ENCODE measurements at regions not wholly inside any gene's neighbourhood (a gene's known extent, or its start where the extent isn't known, plus 50 kb on each side); places are given as distances from the start of the nearest gene placed in this dataset.

- Histone ChIP-seq H3K9me3 (replicated peaks; ENCODE audit: control insufficient read depth, insufficient read depth, low read length) (no peaks in the 10 kb centered on the region), H3K36me3 (ENCODE audit: control insufficient read depth in 2 of 2, insufficient read depth in 2 of 2, low read length in 1 of 2) (no peaks in the 10 kb centered on the region), H3K79me2 (ENCODE audit: control insufficient read depth, insufficient read depth, low read length) (no peaks in the 10 kb centered on the region), H3K27ac (ENCODE audit: control insufficient read depth, insufficient read depth) (no peak overlapping the region), H3K4me1 (ENCODE audit: control insufficient read depth, insufficient read depth, low read length) (no peaks in the 10 kb centered on the region), H3K4me2 (ENCODE audit: control insufficient read depth, insufficient read depth) (no peak overlapping the region), H4K20me1 (ENCODE audit: control insufficient read depth, insufficient read depth) (no peaks in the 10 kb centered on the region), H3K27me3 (replicated peaks in 1 of 2; ENCODE audit: control insufficient read depth in 2 of 2, insufficient read depth in 2 of 2, low read length in 1 of 2) (no peaks in the 10 kb centered on the region), H2AFZ (ENCODE audit: control insufficient read depth, low read depth, low read length) (no peak overlapping the region), H3K9ac (ENCODE audit: control insufficient read depth, insufficient read depth, low read length) (no peak overlapping the region), H3K4me3 (no peak overlapping the region)
- FAIRE-seq, result no peak
- ChIA-PET SMC1A (ENCODE audit: uncharacterized antibody, unreplicated experiment) (no interaction called here), RAD21 (ENCODE audit: unreplicated experiment) (no interaction called here), CTCF (no interaction called here), POLR2A (interaction anchor here (0.7 kb wide), 1 partner anchor 371 kb away, joined by 3 read pairs; no protein-coding TSS in a partner anchor)
- no peak for ATAC-seq
- in situ Hi-C loops (cut with MboI), result no loop called here
- intact Hi-C loops (cut with micrococcal nuclease; ENCODE audit: unreplicated experiment), result no loop called here
- no TSS peak for BruUV-seq (replicated peaks)
- no peak for DNase-seq (ENCODE audit: low read depth, low spot score)
- TF ChIP-seq RUNX3 (IDR thresholded peaks at IDR 0.05; ENCODE audit: low read length), result no peak
- TF ChIP-seq LARP7 (IDR thresholded peaks at IDR 0.05), result no peak
- no peak for TF ChIP-seq MLLT1 (IDR thresholded peaks at IDR 0.05)
- no peak for TF ChIP-seq USF1 (IDR thresholded peaks at IDR 0.05; ENCODE audit: borderline replicate concordance, extremely low read length, insufficient read depth, low read depth, low read length)
- TF ChIP-seq DPF2 (IDR thresholded peaks at IDR 0.05), result no peak
- no peak for TF ChIP-seq ATF2 (IDR thresholded peaks at IDR 0.05; ENCODE audit: low read length)
- no peak for TF ChIP-seq ASH2L (IDR thresholded peaks at IDR 0.05; ENCODE audit: borderline replicate concordance, low read depth)
- TF ChIP-seq CBFB (IDR thresholded peaks at IDR 0.05; ENCODE audit: low read depth), result no peak
- no peak for TF ChIP-seq NFYB (IDR thresholded peaks at IDR 0.05; ENCODE audit: insufficient read depth, low read depth, low read length)
- no peak for TF ChIP-seq WRNIP1 (IDR thresholded peaks at IDR 0.05; ENCODE audit: borderline replicate concordance, low read depth, low read length)
- TF ChIP-seq ZBED1 (IDR thresholded peaks at IDR 0.05; ENCODE audit: borderline replicate concordance), result no peak
- TF ChIP-seq GABPA (IDR thresholded peaks at IDR 0.05; ENCODE audit: low read depth), result no peak
- no peak for TF ChIP-seq MEF2B (IDR thresholded peaks at IDR 0.05; ENCODE audit: partially characterized antibody, poor library complexity, severe bottlenecking)
- no peak for TF ChIP-seq USF2 (IDR thresholded peaks at IDR 0.05; ENCODE audit: borderline replicate concordance, low read depth, low read length)
- WGBS (ENCODE audit: insufficient coverage, insufficient replicate concordance, low lambda C conversion rate, missing lambda C conversion rate), result 59% methylated on average over 8 of the region's 8 CpGs
Measured at GRCh38 chr4:157824021-157824420, 348.8 kb downstream of the GASK1B start.
